ENCODE measurements at regions not wholly inside any gene's neighbourhood (a gene's known extent, or its start where the extent isn't known, plus 50 kb on each side); places are given as distances from the start of the nearest gene placed in this dataset.

DNA sequence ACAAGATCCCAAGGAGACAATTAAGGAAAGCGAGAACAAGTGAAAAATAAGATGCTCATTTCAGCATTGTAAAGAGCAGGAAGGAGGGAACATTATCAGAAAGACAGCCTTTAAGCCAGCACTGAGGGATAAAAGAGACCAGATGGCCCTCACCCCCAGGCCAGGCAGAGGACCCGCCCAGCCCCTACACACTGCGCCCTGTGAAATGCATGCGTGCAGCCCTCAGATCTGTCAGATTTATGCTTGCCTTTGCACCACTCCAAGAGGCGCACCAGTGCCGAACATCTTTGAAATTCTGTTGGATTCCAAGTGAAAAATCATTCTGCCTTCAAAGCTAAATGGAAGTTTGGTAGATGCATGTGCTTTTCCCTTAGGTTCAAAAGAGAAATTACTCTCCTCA, 378.0 kb downstream of the MLLT3 start:
- no peak for DNase-seq (ENCODE audit: low spot score)
- 66% methylated on average over 6 of the region's 6 CpGs for WGBS
- intact Hi-C loops (cut with DNase I), result no loop called here

DNA sequence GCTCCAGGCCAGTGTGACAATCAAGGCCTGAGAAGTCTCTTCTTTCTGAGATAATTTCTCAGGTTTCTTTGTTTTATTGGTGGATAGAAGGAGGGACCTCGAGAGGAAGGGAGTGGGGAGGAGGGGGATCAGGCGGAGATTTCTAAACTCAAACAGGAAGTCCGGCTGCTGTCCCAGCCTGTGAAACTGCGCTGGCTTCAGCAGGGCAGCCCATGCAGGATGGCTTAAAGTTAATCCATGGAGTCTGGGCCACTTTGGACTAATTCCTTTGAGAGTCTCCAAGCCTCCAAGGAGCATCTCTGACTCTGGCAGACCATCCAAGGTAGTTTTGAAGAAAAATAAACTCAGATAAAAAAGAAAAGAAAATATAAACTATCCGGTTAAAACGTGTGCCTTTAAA, 378.5 kb downstream of the MLLT3 start:
- H3K4me3 ChIP-seq, result no peak overlapping the region
- no peak for TF ChIP-seq POLR2A (IDR thresholded peaks at IDR 0.05)
- TF ChIP-seq, protein P1, sequence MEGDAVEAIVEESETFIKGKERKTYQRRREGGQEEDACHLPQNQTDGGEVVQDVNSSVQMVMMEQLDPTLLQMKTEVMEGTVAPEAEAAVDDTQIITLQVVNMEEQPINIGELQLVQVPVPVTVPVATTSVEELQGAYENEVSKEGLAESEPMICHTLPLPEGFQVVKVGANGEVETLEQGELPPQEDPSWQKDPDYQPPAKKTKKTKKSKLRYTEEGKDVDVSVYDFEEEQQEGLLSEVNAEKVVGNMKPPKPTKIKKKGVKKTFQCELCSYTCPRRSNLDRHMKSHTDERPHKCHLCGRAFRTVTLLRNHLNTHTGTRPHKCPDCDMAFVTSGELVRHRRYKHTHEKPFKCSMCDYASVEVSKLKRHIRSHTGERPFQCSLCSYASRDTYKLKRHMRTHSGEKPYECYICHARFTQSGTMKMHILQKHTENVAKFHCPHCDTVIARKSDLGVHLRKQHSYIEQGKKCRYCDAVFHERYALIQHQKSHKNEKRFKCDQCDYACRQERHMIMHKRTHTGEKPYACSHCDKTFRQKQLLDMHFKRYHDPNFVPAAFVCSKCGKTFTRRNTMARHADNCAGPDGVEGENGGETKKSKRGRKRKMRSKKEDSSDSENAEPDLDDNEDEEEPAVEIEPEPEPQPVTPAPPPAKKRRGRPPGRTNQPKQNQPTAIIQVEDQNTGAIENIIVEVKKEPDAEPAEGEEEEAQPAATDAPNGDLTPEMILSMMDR (IDR thresholded peaks at IDR 0.05), result no peak
- no peak for TF ChIP-seq POLR2AphosphoS5 (IDR thresholded peaks at IDR 0.05)
- WGBS, result 43% methylated on average over 6 of the region's 6 CpGs
- no peaks in the 10 kb centered on the region for H3K9me3 ChIP-seq
- no peaks in the 10 kb centered on the region for H3K36me3 ChIP-seq
- no peaks in the 10 kb centered on the region for H3K4me1 ChIP-seq (replicated peaks)
- intact Hi-C loops (cut with DNase I), result no loop called here
- no peak for DNase-seq (ENCODE audit: low spot score)
- no peak overlapping the region for H3K27ac ChIP-seq
- no peaks in the 10 kb centered on the region for H3K27me3 ChIP-seq (replicated peaks; ENCODE audit: insufficient read depth)

More for the DNA sequence above, 378.0 kb downstream of the MLLT3 start:
- no peak overlapping the region for H3K27ac ChIP-seq
- H3K27me3 ChIP-seq (replicated peaks; ENCODE audit: insufficient read depth), result no peaks in the 10 kb centered on the region
- no peaks in the 10 kb centered on the region for H3K9me3 ChIP-seq
- no peaks in the 10 kb centered on the region for H3K4me1 ChIP-seq (replicated peaks)
- no peak overlapping the region for H3K4me3 ChIP-seq
- TF ChIP-seq POLR2AphosphoS5 (IDR thresholded peaks at IDR 0.05), result no peak
- no peak for TF ChIP-seq POLR2A (IDR thresholded peaks at IDR 0.05)
- TF ChIP-seq, protein P1 (IDR thresholded peaks at IDR 0.05), result no peak
- no peaks in the 10 kb centered on the region for H3K36me3 ChIP-seq

DNA sequence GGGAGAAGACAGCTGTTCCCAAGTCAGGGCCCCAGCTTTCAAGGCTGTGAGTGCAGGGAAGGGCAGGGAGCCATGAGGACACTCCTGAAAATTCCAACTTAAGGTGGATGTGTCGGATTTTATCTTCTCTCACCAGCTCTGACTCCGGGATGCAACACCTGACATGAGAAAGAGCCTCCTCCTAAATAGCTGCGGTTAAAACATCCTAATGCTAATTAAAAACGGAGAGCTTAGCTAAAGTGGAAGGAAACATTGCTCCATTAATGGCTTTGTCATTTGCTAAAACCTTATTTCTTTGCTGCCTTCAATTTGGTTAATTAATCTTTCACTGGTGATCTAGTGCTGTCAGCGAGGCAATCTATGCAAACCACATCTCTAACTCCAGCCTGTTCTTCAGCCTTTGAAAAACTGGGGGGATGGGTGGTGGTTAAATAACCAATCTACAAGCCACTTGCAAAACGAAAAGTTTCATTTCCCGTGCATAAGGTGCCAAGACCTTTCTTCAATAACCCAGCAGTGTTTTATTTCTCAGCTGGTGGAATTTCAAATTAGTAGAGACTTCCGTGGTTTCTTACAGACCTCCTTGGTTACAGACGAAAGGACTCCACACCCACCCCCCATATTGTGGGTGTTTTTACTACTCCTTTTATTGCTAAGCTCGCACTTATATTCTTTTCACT, 379.6 kb downstream of the MLLT3 start:
- Histone ChIP-seq H3K27me3 (replicated peaks; ENCODE audit: insufficient read depth) (no peaks in the 10 kb centered on the region), H3K27ac (no peak overlapping the region), H3K9me3 (no peaks in the 10 kb centered on the region), H3K36me3 (no peaks in the 10 kb centered on the region), H3K4me1 (replicated peaks) (no peaks in the 10 kb centered on the region), H3K4me3 (no peak overlapping the region)
- WGBS, result 66% methylated on average over 10 of the region's 10 CpGs
- no peak for DNase-seq (ENCODE audit: low spot score)
- no peak for TF ChIP-seq POLR2A (IDR thresholded peaks at IDR 0.05)
- TF ChIP-seq, protein P1 (IDR thresholded peaks at IDR 0.05), result no peak
- no peak for TF ChIP-seq POLR2AphosphoS5 (IDR thresholded peaks at IDR 0.05)
- intact Hi-C loops (cut with DNase I), result no loop called here

DNA sequence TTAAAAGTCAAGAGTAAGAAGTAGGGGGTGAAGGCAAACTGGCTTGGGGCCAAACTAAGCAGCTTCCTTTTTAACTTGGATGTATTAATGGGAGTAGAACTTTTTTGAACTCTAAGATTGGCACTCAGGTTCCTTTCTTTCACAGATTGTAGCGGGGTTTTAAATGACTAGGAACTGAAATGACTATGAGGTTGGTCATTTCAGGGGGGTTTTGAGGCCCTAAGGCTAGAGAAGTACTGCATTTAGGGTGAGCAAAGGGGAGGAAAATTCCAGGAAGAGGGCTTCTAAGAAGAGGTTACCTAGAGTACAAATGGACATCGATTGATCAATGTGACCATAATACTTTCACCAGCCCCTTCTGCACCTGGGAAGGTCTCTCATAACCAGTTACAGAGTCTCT, 381.8 kb downstream of the MLLT3 start:
- Histone ChIP-seq H3K9me3 (no peaks in the 10 kb centered on the region), H3K4me1 (replicated peaks) (no peaks in the 10 kb centered on the region), H3K4me3 (no peak overlapping the region), H3K27ac (no peak overlapping the region), H3K36me3 (no peaks in the 10 kb centered on the region), H3K27me3 (replicated peaks; ENCODE audit: insufficient read depth) (no peaks in the 10 kb centered on the region)
- no peak for DNase-seq (ENCODE audit: low spot score)
- WGBS, result 84% methylated on average over 2 of the region's 2 CpGs
- intact Hi-C loops (cut with DNase I), result no loop called here
- no peak for TF ChIP-seq POLR2A (IDR thresholded peaks at IDR 0.05)
- TF ChIP-seq, protein P1 (IDR thresholded peaks at IDR 0.05), result no peak
- TF ChIP-seq POLR2AphosphoS5 (IDR thresholded peaks at IDR 0.05), result no peak

DNA sequence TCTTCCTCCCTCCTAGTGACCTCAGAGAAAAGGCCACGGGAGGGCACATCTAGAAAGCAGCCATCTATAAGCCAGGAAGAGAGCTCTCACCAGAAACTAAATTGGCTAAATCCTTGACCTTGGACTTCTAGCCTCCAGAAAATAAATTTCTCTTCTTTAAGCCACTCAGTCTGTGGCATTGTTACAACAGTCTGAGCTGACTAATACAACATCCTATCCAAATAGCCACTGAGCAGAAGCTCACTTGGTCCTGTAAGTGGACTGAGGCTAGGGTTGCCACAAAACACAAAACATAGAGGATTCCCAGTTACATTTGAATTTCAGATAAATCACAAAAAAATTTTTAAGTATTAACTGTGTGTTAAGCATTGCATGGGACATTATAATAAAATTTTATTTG, 383.4 kb downstream of the MLLT3 start:
- intact Hi-C loops (cut with DNase I), result no loop called here
- WGBS, result 84% methylated on average over 1 of the region's 1 CpG
- H3K36me3 ChIP-seq, result no peaks in the 10 kb centered on the region
- no peaks in the 10 kb centered on the region for H3K9me3 ChIP-seq
- H3K27me3 ChIP-seq (replicated peaks; ENCODE audit: insufficient read depth), result no peaks in the 10 kb centered on the region
- no peaks in the 10 kb centered on the region for H3K4me1 ChIP-seq (replicated peaks)
- no peak for DNase-seq (ENCODE audit: low spot score)
- H3K4me3 ChIP-seq, result no peak overlapping the region
- TF ChIP-seq POLR2A (IDR thresholded peaks at IDR 0.05), result no peak
- no peak for TF ChIP-seq POLR2AphosphoS5 (IDR thresholded peaks at IDR 0.05)
- TF ChIP-seq, protein P1 (IDR thresholded peaks at IDR 0.05), result no peak
- H3K27ac ChIP-seq, result no peak overlapping the region

All from prostate gland (tissue), 2 donors.